ENCODE measurements at regions not wholly inside any gene's neighbourhood (a gene's known extent, or its start where the extent isn't known, plus 50 kb on each side); places are given as distances from the start of the nearest gene placed in this dataset.

DNA sequence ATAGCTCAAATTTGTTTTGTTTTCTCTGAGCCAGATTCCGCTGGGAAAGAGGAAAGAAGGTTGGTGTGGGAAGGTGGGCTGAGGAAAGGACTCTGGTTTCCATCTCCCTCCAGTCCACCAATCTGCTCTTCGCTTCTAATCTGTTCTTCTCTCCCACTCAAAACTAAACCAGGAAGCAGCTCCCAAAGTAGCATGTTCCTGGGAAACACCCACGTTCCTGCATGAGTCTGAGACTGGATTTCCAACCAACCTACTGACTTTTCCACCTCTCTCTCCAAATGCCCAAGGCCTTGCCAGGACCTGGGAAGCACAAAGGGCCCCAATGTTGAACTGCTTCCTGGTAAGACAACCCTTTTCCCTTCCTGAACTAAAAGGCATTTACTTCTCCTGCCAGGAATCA is 110.2 kb downstream of the WT1 start:
- TF ChIP-seq CTCF (IDR thresholded peaks at IDR 0.05; ENCODE audit: low read depth, low read length), result no peak
- no peak for DNase-seq (ENCODE audit: low read depth, low spot score)
- no peaks in the 10 kb centered on the region for H3K9me3 ChIP-seq (ENCODE audit: control insufficient read depth, insufficient read depth, low read length)
- no peak overlapping the region for H3K4me3 ChIP-seq (ENCODE audit: low read depth, low read length)
- no peaks in the 10 kb centered on the region for H3K27me3 ChIP-seq (ENCODE audit: control insufficient read depth, insufficient read depth, low read length)
- CTCF ChIA-PET, result interaction anchor here (0.7 to 6.0 kb wide), 4 partner anchors 9 to 1695 kb away, joined by 4 to 97 read pairs (median 23); partner anchors contain the start of gene CCDC73
- H3K27ac ChIP-seq (ENCODE audit: low read depth, low read length), result no peak overlapping the region
- POLR2A ChIA-PET, result no interaction called here

DNA sequence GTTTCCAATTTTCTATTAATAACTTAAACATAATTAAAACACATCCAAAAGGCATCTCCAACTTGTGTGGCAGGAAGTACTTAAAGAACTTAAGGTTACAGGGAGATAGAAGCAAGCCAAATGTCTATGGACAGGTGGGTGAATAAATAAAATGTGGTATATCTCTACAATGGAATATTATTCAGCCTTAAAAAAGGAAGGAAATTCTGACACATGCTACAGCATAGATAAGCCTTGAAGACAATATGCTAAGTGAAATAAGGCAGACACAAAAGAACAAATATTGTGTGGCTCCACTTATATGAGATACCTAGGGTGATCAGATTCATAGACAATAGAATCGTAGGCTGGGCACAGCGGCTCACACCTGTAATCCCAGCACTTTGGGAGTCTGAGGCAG is 109.6 kb downstream of the WT1 start:
- H3K4me3 ChIP-seq (ENCODE audit: low read depth, low read length), result no peak overlapping the region
- ChIA-PET POLR2A (no interaction called here), CTCF (interaction anchor here (6.0 kb wide), 1 partner anchor 468 kb away, joined by 97 read pairs; the partner anchor contains the start of gene CCDC73)
- no peaks in the 10 kb centered on the region for H3K27me3 ChIP-seq (ENCODE audit: control insufficient read depth, insufficient read depth, low read length)
- DNase-seq (ENCODE audit: low read depth, low spot score), result no peak
- H3K27ac ChIP-seq (ENCODE audit: low read depth, low read length), result no peak overlapping the region
- TF ChIP-seq CTCF (IDR thresholded peaks at IDR 0.05; ENCODE audit: low read depth, low read length), result no peak
- no peaks in the 10 kb centered on the region for H3K9me3 ChIP-seq (ENCODE audit: control insufficient read depth, insufficient read depth, low read length)

DNA sequence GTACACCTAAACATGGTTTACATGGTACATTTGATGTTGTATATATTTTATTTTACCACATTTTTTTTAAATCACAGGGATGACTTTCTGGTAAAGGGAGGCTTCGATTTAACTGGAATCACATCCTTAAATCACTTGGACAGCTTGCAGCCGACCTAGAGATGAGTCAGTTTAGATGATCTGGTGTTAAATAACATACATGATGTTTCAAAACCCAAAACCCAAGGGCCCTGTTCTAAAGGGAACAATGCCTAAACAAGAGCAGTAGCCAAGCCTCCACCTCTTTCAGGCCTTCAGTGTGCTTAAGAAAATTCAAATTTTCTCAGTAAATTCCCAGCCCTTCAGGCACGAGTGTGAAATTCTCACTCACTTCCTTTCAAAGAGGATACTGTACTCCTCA is 108.8 kb downstream of the WT1 start:
- Histone ChIP-seq H3K9me3 (ENCODE audit: control insufficient read depth, insufficient read depth, low read length) (no peaks in the 10 kb centered on the region), H3K4me3 (ENCODE audit: low read depth, low read length) (no peak overlapping the region), H3K27me3 (ENCODE audit: control insufficient read depth, insufficient read depth, low read length) (peaks cover 2% of the 10 kb centered on the region), H3K27ac (ENCODE audit: low read depth, low read length) (no peak overlapping the region)
- ChIA-PET CTCF (interaction anchor here (1.0 kb wide), 1 partner anchor 289 kb away, joined by 3 read pairs; no protein-coding TSS in a partner anchor), POLR2A (no interaction called here)
- no peak for DNase-seq (ENCODE audit: low read depth, low spot score)
- no peak for TF ChIP-seq CTCF (IDR thresholded peaks at IDR 0.05; ENCODE audit: low read depth, low read length)

GRCh38 chr11:32328392-32328791 is 106.9 kb downstream of the WT1 start:
- no peak for TF ChIP-seq CTCF (IDR thresholded peaks at IDR 0.05; ENCODE audit: low read depth, low read length)
- H3K4me3 ChIP-seq (ENCODE audit: low read depth, low read length), result no peak overlapping the region
- peaks cover 2% of the 10 kb centered on the region for H3K27me3 ChIP-seq (ENCODE audit: control insufficient read depth, insufficient read depth, low read length)
- peaks cover 2% of the 10 kb centered on the region; the same call in 1 of the 2 replicates for H3K9me3 ChIP-seq (ENCODE audit: control insufficient read depth, insufficient read depth, low read length)
- CTCF ChIA-PET, result no interaction called here
- POLR2A ChIA-PET, result no interaction called here
- no peak overlapping the region for H3K27ac ChIP-seq (ENCODE audit: low read depth, low read length)
- DNase-seq (ENCODE audit: low read depth, low spot score), result no peak

DNA sequence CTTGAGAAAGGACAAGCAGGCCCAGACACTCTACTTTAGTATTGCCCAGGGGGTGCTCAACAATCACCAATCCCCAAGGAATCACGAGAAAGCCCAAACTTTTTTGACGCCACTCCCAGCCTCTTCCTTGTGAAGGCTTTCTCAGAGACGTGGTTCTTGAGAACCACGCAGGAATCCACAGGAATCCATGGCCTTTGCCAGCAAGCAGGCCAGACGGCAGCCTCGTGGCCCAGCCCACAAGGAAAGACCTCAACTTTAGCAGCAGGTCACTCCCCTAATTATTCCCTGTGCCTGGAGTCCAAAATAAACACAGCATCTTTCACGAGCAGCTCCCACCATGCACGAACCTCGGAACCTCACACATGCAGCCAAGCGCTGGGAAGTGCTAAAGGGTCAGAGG is 104.2 kb downstream of the WT1 start:
- CTCF ChIA-PET, result interaction anchor here (0.7 kb wide), 1 partner anchor 10 kb away, joined by 3 read pairs; no protein-coding TSS in a partner anchor
- no peak for DNase-seq (ENCODE audit: low read depth, low spot score)

More for the DNA sequence above, 104.2 kb downstream of the WT1 start:
- Histone ChIP-seq H3K27ac (ENCODE audit: low read depth, low read length) (no peak overlapping the region), H3K4me3 (ENCODE audit: low read depth, low read length) (no peak overlapping the region), H3K9me3 (ENCODE audit: control insufficient read depth, insufficient read depth, low read length) (peaks cover 11% of the 10 kb centered on the region; the same call in 1 of the 2 replicates), H3K27me3 (ENCODE audit: control insufficient read depth, insufficient read depth, low read length) (peaks cover 7% of the 10 kb centered on the region)
- POLR2A ChIA-PET, result no interaction called here
- TF ChIP-seq CTCF (IDR thresholded peaks at IDR 0.05; ENCODE audit: low read depth, low read length), result no peak
